H9 (cell line): ENCODE measurements at regions not wholly inside any gene's neighbourhood (a gene's known extent, or its start where the extent isn't known, plus 50 kb on each side); places are given as distances from the start of the nearest gene placed in this dataset.
A peak's percentile ranks its signal among the peaks of the same experiment; 100 is the strongest.

Source experiments
- DNase-seq: peaks from one replicate; pipeline ENCODE4 v3.0.0-alpha.2; 2017
- H2AFZ ChIP-seq: one replicate; pipeline ENCODE4 v1.6.1; 2013; ENCODE audit warnings: mild to moderate bottlenecking, low read length, control low read depth, moderate library complexity
- H2AK5ac ChIP-seq: 2 replicates; pipeline ENCODE4 v1.6.1; 2013; ENCODE audit warnings: low read length, control low read depth, mixed read lengths; ENCODE audit not compliant: insufficient read length
- H2BK120ac ChIP-seq: one replicate; pipeline ENCODE4 v1.6.1; 2013; ENCODE audit warnings: low read depth, mild to moderate bottlenecking, low read length, control low read depth, inconsistent platforms; ENCODE audit not compliant: poor library complexity, severe bottlenecking
- H2BK12ac ChIP-seq: 2 replicates; pipeline ENCODE4 v1.6.1; 2013; ENCODE audit warnings: low read length, control low read depth, mixed read lengths, low read depth; ENCODE audit not compliant: insufficient read length
- H2BK15ac ChIP-seq: 2 replicates; pipeline ENCODE4 v1.6.1; 2013; ENCODE audit warnings: low read depth, low read length, control low read depth
- H2BK20ac ChIP-seq: one replicate; pipeline ENCODE4 v1.6.1; 2013; ENCODE audit warnings: low read depth, mild to moderate bottlenecking, low read length, control low read depth, inconsistent platforms; ENCODE audit not compliant: poor library complexity, severe bottlenecking
- H2BK5ac ChIP-seq: 2 replicates; pipeline ENCODE4 v1.6.1; 2013; ENCODE audit warnings: low read length, control low read depth, mixed read lengths; ENCODE audit not compliant: insufficient read length
- H3K14ac ChIP-seq: 2 replicates; pipeline ENCODE4 v1.6.1; 2013; ENCODE audit warnings: low read length, control low read depth; ENCODE audit not compliant: insufficient read depth
- H3K18ac ChIP-seq: 2 replicates; pipeline ENCODE4 v1.6.1; 2013; ENCODE audit warnings: low read depth, mild to moderate bottlenecking, mixed read lengths, low read length, control low read depth; ENCODE audit not compliant: insufficient read length
- H3K23ac ChIP-seq: 2 replicates; pipeline ENCODE4 v1.6.1; 2013; ENCODE audit warnings: low read length, control low read depth, mixed read lengths, low read depth; ENCODE audit not compliant: insufficient read length
- H3K23me2 ChIP-seq: 2 replicates; pipeline ENCODE4 v1.6.1; 2013; ENCODE audit warnings: low read depth, mild to moderate bottlenecking, mixed read lengths, low read length, control low read depth; ENCODE audit not compliant: insufficient read length, poor library complexity, severe bottlenecking
- H3K27ac ChIP-seq: 2 replicates; pipeline ENCODE4 v1.5.1; 2013; ENCODE audit warnings: low read length, control low read depth, mixed read lengths, low read depth; ENCODE audit not compliant: insufficient read length
- H3K27me3 ChIP-seq: 2 replicates; pipeline ENCODE4 v1.6.1; 2013; ENCODE audit warnings: low read length, control low read depth, inconsistent platforms; ENCODE audit not compliant: insufficient read depth
- H3K4ac ChIP-seq: 2 replicates; pipeline ENCODE4 v1.6.1; 2013; ENCODE audit warnings: low read depth, mild to moderate bottlenecking, control low read depth, inconsistent platforms, low read length, moderate library complexity
- H3K4me1 ChIP-seq: 2 replicates; pipeline ENCODE4 v1.6.1; 2013; ENCODE audit warnings: low read length, control low read depth, inconsistent platforms; ENCODE audit not compliant: insufficient read depth
- H3K4me2 ChIP-seq: 2 replicates; pipeline ENCODE4 v1.6.1; 2013; ENCODE audit warnings: low read length, control low read depth, mixed read lengths; ENCODE audit not compliant: insufficient read length, insufficient read depth
- H3K56ac ChIP-seq: 2 replicates; pipeline ENCODE4 v1.6.1; 2013; ENCODE audit warnings: low read depth, mild to moderate bottlenecking, mixed read lengths, low read length, control low read depth; ENCODE audit not compliant: insufficient read length
- H3K79me1 ChIP-seq: 2 replicates; pipeline ENCODE4 v1.6.1; 2013; ENCODE audit warnings: low read depth, mild to moderate bottlenecking, moderate library complexity, low read length, control low read depth, inconsistent platforms; ENCODE audit not compliant: insufficient read depth, poor library complexity, severe bottlenecking
- H3K79me2 ChIP-seq: 2 replicates; pipeline ENCODE4 v1.6.1; 2013; ENCODE audit warnings: low read length, control low read depth, inconsistent platforms; ENCODE audit not compliant: insufficient read depth
- H3K9ac ChIP-seq: 2 replicates; pipeline ENCODE4 v1.6.1; 2013; ENCODE audit warnings: low read length, control low read depth, mixed read lengths; ENCODE audit not compliant: insufficient read length; ENCODE audit errors: extremely low read depth
- H3K9me3 ChIP-seq: one replicate; pipeline ENCODE4 v1.6.1; 2013; ENCODE audit warnings: low read depth, low read length, inconsistent platforms; ENCODE audit not compliant: control insufficient read depth
- H3T11ph ChIP-seq: one replicate; pipeline ENCODE4 v1.6.1; 2013; ENCODE audit warnings: mild to moderate bottlenecking, low read length, control low read depth, inconsistent platforms
- H4K20me1 ChIP-seq: one replicate; pipeline ENCODE4 v1.6.1; 2013; ENCODE audit not compliant: control insufficient read depth, insufficient read length, insufficient read depth
- H4K5ac ChIP-seq: 2 replicates; pipeline ENCODE4 v1.6.1; 2013; ENCODE audit warnings: low read depth, mild to moderate bottlenecking, mixed read lengths, low read length, control low read depth; ENCODE audit not compliant: insufficient read length
- H4K8ac ChIP-seq: replicated peaks from 2 replicates; pipeline ENCODE4 v1.6.1; 2013; ENCODE audit warnings: low read length, control low read depth, mixed read lengths, low read depth; ENCODE audit not compliant: insufficient read length
- H4K91ac ChIP-seq: 2 replicates; pipeline ENCODE4 v1.6.1; 2013; ENCODE audit warnings: low read depth, mild to moderate bottlenecking, moderate library complexity, mixed read lengths, low read length, control low read depth; ENCODE audit not compliant: insufficient read length
- H3K27ac Mint-ChIP-seq, 3 experiments: 2 replicates in 2 of 3; 3 replicates in 1 of 3; pipeline ENCODE4 v1.8.0; 2020 to 2021; ENCODE audit warnings: mixed read lengths in 3 of 3, mild to moderate bottlenecking in 1 of 3, moderate library complexity in 1 of 3
- H3K27me3 Mint-ChIP-seq: 2 replicates; pipeline ENCODE4 v1.8.0; 2021; ENCODE audit warnings: low read depth, mild to moderate bottlenecking, moderate library complexity, mixed read lengths
- H3K36me3 Mint-ChIP-seq, 3 experiments: 2 replicates in 2 of 3; 3 replicates in 1 of 3; pipeline ENCODE4 v1.8.0; 2020 to 2021; ENCODE audit warnings: low read depth in 3 of 3, mixed read lengths in 3 of 3; ENCODE audit not compliant: insufficient read depth in 1 of 3
- H3K4me1 Mint-ChIP-seq, 2 experiments: 2 replicates each; pipeline ENCODE4 v1.8.0; 2020; ENCODE audit warnings: mixed read lengths in 2 of 2
- H3K4me3 Mint-ChIP-seq, 2 experiments: 2 replicates in 1 of 2; 3 replicates in 1 of 2; pipeline ENCODE4 v1.8.0; 2020 to 2021; ENCODE audit warnings: mild to moderate bottlenecking in 2 of 2, mixed read lengths in 2 of 2, moderate library complexity in 1 of 2
- H3K9me3 Mint-ChIP-seq, 2 experiments: 2 replicates in 1 of 2; 3 replicates in 1 of 2; pipeline ENCODE4 v1.8.0; 2020; ENCODE audit warnings: mild to moderate bottlenecking in 2 of 2, mixed read lengths in 2 of 2, moderate library complexity in 1 of 2
- WGBS: extraction: QIAGEN DNeasy Blood & Tissue Kit; methylation state at CpG from one replicate; pipeline ENCODE4 v1.1.7; 2013; ENCODE audit warnings: missing lambda C conversion rate, low lambda C conversion rate, mixed read lengths; ENCODE audit not compliant: insufficient read length; ENCODE audit errors: extremely low coverage; 5-methylcytosine and 5-hydroxymethylcytosine counted together
- TF ChIP-seq, protein P1 (sequence below): fragments of 200-600 bp; sonication (generic); conservative IDR thresholded peaks from 3 replicates; pipeline ENCODE4 v1.8.0; 2021; ENCODE audit warnings: antibody characterized with exemption, mild to moderate bottlenecking

DNA sequence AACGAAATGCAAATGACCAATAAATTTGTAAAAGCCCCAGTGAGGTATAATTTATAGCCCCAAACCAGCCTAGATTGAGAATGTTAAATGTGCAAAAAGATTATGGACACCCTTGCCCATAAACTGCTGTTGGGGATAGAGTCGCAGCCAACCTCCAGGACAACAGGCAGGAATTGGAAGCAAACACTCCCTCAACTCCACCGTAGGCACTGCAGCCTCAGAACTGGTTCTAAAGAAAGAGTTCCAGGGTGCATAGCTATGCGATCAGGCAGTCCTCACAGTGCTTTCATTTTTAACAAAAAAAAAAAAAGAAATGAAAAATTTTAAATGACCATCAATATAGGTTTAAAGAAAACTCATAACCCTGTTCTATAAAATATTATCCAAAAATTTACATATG is 86.2 kb downstream of the CXCL12 start:
- no peak overlapping the region for H2BK20ac ChIP-seq
- H2AK5ac ChIP-seq: no peak overlapping the region
- no peaks in the 10 kb centered on the region for H3K79me2 ChIP-seq
- no peaks in the 10 kb centered on the region for H3K79me1 ChIP-seq
- H3K14ac ChIP-seq: no peak overlapping the region
- Mint-ChIP-seq H3K36me3 (peaks cover 3 to 11% (median 7%) of the 10 kb centered on the region in 3 experiments), H3K4me1 (peaks cover 21 to 27% of the 10 kb centered on the region in 2 experiments), H3K27ac (peak overlapping the region in 1 of 3 experiments; percentile 76; a peak in 2 of 7 replicates), H3K4me3 (no peak overlapping the region), H3K27me3 (no peaks in the 10 kb centered on the region; the same call in 1 of the 2 replicates), H3K9me3 (peaks cover 4 to 11% of the 10 kb centered on the region in 2 experiments)
- no peaks in the 10 kb centered on the region; the same call in 1 of the 2 replicates for H3K27me3 ChIP-seq
- TF ChIP-seq, protein P1, sequence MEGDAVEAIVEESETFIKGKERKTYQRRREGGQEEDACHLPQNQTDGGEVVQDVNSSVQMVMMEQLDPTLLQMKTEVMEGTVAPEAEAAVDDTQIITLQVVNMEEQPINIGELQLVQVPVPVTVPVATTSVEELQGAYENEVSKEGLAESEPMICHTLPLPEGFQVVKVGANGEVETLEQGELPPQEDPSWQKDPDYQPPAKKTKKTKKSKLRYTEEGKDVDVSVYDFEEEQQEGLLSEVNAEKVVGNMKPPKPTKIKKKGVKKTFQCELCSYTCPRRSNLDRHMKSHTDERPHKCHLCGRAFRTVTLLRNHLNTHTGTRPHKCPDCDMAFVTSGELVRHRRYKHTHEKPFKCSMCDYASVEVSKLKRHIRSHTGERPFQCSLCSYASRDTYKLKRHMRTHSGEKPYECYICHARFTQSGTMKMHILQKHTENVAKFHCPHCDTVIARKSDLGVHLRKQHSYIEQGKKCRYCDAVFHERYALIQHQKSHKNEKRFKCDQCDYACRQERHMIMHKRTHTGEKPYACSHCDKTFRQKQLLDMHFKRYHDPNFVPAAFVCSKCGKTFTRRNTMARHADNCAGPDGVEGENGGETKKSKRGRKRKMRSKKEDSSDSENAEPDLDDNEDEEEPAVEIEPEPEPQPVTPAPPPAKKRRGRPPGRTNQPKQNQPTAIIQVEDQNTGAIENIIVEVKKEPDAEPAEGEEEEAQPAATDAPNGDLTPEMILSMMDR: no peak
- H2AFZ ChIP-seq: no peak overlapping the region
- H3K23ac ChIP-seq: no peak overlapping the region
- H3K4me1 ChIP-seq: peaks cover 12% of the 10 kb centered on the region; the same call in 1 of the 2 replicates
- H3K18ac ChIP-seq: no peak overlapping the region
- no peak overlapping the region for H3K9ac ChIP-seq
- H4K5ac ChIP-seq: no peak overlapping the region
- H4K91ac ChIP-seq: no peak overlapping the region
- H3K4me2 ChIP-seq: no peak overlapping the region
- H3K27ac ChIP-seq: no peak overlapping the region
- no peak overlapping the region for H4K8ac ChIP-seq
- WGBS: no CpG with 5 or more reads among the region's 4 CpGs
- no peak overlapping the region for H3T11ph ChIP-seq
- H3K4ac ChIP-seq: no peak overlapping the region
- no peak overlapping the region for H3K56ac ChIP-seq
- no peaks in the 10 kb centered on the region for H3K9me3 ChIP-seq
- no peaks in the 10 kb centered on the region for H3K23me2 ChIP-seq
- DNase-seq: no peak
- no peak overlapping the region for H2BK15ac ChIP-seq
- H4K20me1 ChIP-seq: no peaks in the 10 kb centered on the region
- no peak overlapping the region for H2BK120ac ChIP-seq
- no peak overlapping the region for H2BK12ac ChIP-seq
- no peak overlapping the region for H2BK5ac ChIP-seq
